ENCODE measurements at regions not wholly inside any gene's neighbourhood (a gene's known extent, or its start where the extent isn't known, plus 50 kb on each side); places are given as distances from the start of the nearest gene placed in this dataset.

DNA sequence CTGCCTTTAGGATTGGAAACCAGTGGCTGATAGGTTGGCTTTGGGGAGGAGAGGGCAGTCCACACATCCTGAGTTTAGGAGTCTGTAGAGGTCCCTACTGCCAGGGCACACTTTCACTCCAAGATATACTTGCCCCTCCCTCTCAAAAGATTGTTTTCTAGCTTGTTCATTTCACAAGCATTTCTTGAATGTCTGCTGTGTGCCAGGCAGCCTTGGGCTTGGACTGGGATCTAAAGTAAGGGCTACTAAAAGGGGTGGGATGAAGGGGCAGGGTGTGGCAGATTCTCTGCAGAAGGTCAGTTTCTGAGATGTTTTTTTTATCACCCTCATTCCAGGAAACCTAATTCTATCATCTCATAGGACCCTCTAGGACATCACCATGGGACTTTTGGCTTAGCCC is 272.4 kb downstream of the SKAP2 start:
- no peak overlapping the region for H3K56ac ChIP-seq (replicated peaks; ENCODE audit: insufficient read length, low read depth, low read length)
- no peak overlapping the region for H2BK15ac ChIP-seq (ENCODE audit: low read length)
- no peak overlapping the region for H3K18ac ChIP-seq (ENCODE audit: extremely low read depth, low read length)
- no peak overlapping the region for H2AFZ ChIP-seq (ENCODE audit: low read length)
- no peak for FAIRE-seq
- POLR2A ChIA-PET (ENCODE audit: partially characterized antibody), result no interaction called here
- peak in 1 of 2 experiments; percentile 10 for DNase-seq (ENCODE audit: low read depth in 1 of 2, low spot score in 2 of 2)
- H3K27ac ChIP-seq (ENCODE audit: low read depth, low read length), result no peak overlapping the region
- no peak overlapping the region for H2BK5ac ChIP-seq (ENCODE audit: low read depth, low read length)
- H3K4me2 ChIP-seq (ENCODE audit: insufficient read depth in 1 of 2, low read depth in 2 of 2, low read length in 2 of 2), result no peak overlapping the region
- no peak overlapping the region for H3K9ac ChIP-seq (replicated peaks in 1 of 4; ENCODE audit: extremely low read depth in 1 of 4, low read depth in 3 of 4, low read length in 3 of 4)
- CTCF ChIA-PET (ENCODE audit: partially characterized antibody), result interaction anchor here (1.0 to 1.2 kb wide), 3 partner anchors 9 to 15 kb away, joined by 3 to 4 read pairs (median 4); no protein-coding TSS in a partner anchor
- H3K9me3 ChIP-seq (ENCODE audit: insufficient read depth in 2 of 2, low read depth in 1 of 2, low read length in 1 of 2), result no peaks in the 10 kb centered on the region
- no peaks in the 10 kb centered on the region for H3K36me3 ChIP-seq (ENCODE audit: control insufficient read depth in 2 of 4, insufficient read depth in 4 of 4, low read length in 3 of 4)
- no peak overlapping the region for H4K8ac ChIP-seq (ENCODE audit: extremely low read depth, insufficient read depth, low read length)
- no peaks in the 10 kb centered on the region for H3K79me2 ChIP-seq (ENCODE audit: control insufficient read depth in 1 of 2, insufficient read depth in 2 of 2, low read length in 2 of 2)
- H2AK5ac ChIP-seq (ENCODE audit: low read depth, low read length), result no peak overlapping the region
- peaks cover 0 to 2% (median 0%) of the 10 kb centered on the region in 4 experiments; a peak in 3 of 7 replicates for H3K4me1 ChIP-seq (replicated peaks in 1 of 4; ENCODE audit: control insufficient read depth in 3 of 4, insufficient read depth in 4 of 4, low read length in 3 of 4)
- H3K23me2 ChIP-seq (ENCODE audit: low read depth, low read length), result no peaks in the 10 kb centered on the region
- H4K5ac ChIP-seq (ENCODE audit: insufficient read length, low read depth, low read length), result no peak overlapping the region
- no peaks in the 10 kb centered on the region for H4K20me1 ChIP-seq (replicated peaks in 1 of 2; ENCODE audit: control insufficient read depth in 1 of 2, insufficient read depth in 2 of 2, low read length in 2 of 2)
- no peak overlapping the region for H4K91ac ChIP-seq (replicated peaks; ENCODE audit: insufficient read length, low read length)
- no peaks in the 10 kb centered on the region for H3K79me1 ChIP-seq (ENCODE audit: low read depth, low read length)
- H3K27me3 ChIP-seq (replicated peaks in 1 of 4; ENCODE audit: control insufficient read depth in 3 of 4, extremely low read depth in 1 of 4, insufficient read depth in 3 of 4, low read length in 3 of 4), result no peaks in the 10 kb centered on the region; a peak in 1 of 7 replicates
- H3K4ac ChIP-seq (replicated peaks; ENCODE audit: insufficient read length, low read depth, low read length), result no peak overlapping the region
- no peak overlapping the region for H3K4me3 ChIP-seq (ENCODE audit: extremely low read depth in 1 of 4, insufficient read depth in 2 of 4, low read depth in 3 of 4, low read length in 4 of 4)
- no peak overlapping the region for H2BK120ac ChIP-seq (replicated peaks; ENCODE audit: low read depth, low read length)
- TF ChIP-seq RBBP5 (IDR thresholded peaks at IDR 0.05; ENCODE audit: borderline replicate concordance, low read depth, low read length) (no peak), SIX5 (IDR thresholded peaks at IDR 0.05; ENCODE audit: low read depth, low read length) (no peak), BACH1 (IDR thresholded peaks at IDR 0.05; ENCODE audit: low read length) (no peak), GTF2F1 (IDR thresholded peaks at IDR 0.05; ENCODE audit: borderline replicate concordance, low read depth, low read length) (no peak), TCF12 (IDR thresholded peaks at IDR 0.05; ENCODE audit: low read depth, low read length) (no peak), HDAC2 (IDR thresholded peaks at IDR 0.05; ENCODE audit: borderline replicate concordance in 1 of 2, low read depth in 2 of 2, low read length in 2 of 2) (no peak)
- H2BK20ac ChIP-seq (ENCODE audit: low read length), result no peak overlapping the region
- no peak overlapping the region for H2BK12ac ChIP-seq (ENCODE audit: low read depth, low read length)
- no peak overlapping the region for H3K14ac ChIP-seq (ENCODE audit: insufficient read length)
- H3K23ac ChIP-seq (ENCODE audit: insufficient read length), result no peak overlapping the region
